Left forelimb (tissue), 1 donor: ENCODE measurements at regions not wholly inside any gene's neighbourhood (a gene's known extent, or its start where the extent isn't known, plus 50 kb on each side); places are given as distances from the start of the nearest gene placed in this dataset.

Experiments used
- DNase-seq: peaks from one replicate; pipeline ENCODE4 v3.0.0-alpha.2; 2018; ENCODE audit warnings: low spot score

DNA sequence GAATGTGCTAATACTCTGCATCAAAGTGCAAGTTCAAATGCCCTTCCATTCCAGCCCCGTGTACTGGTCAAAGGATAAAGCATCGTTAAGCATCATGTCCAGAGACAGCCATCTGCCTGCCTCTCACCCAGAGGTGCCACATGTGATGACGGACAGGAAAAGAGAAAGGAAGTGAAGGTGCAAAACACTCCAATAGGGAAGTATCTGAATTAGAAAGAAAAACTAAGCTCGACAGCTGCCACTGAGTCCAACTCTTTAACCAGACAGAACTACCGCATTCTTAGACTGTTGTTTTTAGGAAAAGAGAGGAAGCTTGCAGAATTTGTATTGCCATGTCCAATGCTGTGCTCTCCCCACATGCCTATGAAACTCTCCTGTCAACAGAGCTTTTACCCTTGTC, 465.0 kb upstream of the SOX5 start:
- DNase-seq: no peak

DNA sequence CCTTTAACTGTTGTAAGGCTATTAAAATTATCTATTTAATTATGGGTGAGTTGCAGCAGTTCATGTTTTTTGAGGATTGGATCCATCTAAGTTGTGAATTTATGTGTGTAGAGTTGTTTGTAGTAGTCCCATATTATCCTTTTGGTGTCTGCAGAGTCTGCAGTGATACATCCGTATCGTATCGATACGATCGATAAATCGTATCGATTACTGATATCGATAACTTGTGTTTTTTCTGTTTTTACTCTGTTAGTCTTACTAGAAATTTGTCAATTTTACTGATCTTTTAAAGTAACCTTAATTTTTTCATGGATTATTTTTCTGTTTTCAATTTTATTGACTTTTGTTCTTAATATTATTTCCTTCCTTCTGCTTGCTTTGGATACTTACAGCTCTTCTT, 462.5 kb upstream of the SOX5 start:
- no peak for DNase-seq

DNA sequence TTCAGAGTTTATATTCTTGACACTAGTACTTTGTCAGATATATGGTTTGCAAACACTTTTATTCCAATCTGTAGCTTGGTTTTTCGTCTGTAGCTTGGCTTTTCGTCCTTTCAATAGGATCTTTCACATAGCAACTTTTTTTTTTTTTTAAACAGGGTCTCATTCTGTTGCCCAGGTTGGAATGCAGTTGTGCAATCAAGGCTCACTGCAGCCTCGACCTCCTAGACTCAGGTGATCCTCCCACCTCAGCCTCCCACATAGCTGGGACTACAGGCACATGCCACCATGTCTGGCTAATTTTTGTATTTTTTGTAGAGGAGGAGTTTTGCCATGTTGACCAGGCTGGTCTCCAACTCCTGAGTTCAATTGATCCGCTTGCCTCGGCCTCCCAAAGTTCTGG, 460.4 kb upstream of the SOX5 start:
- no peak for DNase-seq

DNA sequence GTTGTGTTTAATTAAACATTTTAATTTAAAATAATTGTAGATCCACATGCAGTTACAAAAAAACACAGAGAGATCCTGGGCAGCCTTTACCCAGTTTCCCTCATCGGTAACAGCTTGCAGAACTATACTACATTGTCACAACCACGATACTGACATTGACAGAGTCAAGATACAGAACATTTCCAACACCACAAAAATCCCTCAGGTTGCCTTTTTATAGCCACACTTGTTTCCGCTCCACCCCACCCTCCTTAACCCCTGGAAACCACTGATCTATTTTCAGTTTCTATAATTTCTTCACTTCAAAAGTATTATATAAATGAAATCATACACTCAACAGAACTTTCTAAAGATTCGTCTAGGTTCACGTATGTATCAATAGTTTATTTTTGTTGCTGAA, 458.8 kb upstream of the SOX5 start:
- no peak for DNase-seq

DNA sequence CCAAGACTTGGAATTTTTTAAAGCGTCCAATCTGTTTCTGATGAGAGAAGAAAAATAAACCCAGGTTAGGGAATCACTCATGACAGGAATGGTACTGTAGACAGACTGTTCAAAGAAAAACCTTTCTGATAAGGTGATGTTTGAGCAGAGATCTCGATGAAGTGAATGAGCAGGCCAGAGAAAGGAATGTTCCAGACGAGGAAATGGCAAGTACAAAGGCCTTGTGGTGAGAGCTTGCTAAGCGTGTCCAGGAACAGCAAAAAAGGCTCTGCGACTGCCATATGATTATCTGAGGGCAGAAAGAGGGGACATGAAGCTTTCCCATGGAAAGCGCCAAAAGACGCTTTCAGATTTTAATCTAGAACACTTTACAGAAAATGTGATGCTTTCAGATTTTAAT, 458.4 kb upstream of the SOX5 start:
- DNase-seq: no peak

DNA sequence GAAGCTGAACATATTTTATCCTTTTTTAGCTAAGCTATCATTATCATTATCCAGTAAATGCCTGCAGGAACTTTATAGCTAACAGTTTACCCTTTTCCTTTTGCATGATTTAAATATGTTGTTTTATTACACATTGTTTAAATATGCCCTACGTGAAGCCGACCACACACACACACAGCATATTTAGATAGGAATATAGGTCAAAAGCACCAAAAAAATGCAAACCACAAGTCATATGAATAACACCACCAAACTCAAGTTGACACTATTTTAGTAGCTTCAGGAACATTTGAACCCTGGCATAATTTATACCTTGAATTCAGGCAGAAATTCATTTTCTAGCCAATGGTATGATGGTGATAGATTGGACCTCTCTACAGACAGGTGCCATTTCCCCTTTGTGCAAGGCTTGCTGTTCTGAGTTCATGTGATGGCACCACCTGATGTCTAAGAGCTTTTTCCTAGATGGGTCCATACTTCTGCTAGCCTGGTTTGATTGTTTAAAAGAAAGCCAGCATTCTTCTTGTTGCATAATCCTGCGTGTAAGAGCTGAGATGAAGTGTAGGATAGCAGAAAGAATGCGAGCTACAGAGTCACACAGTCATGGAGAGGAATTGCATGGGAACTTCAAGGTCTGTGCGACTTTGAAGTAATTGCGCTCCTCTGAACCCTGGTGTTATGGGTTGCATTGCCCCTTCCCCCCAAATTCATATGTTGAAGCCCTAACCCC, 454.8 kb upstream of the SOX5 start:
- no peak for DNase-seq

DNA sequence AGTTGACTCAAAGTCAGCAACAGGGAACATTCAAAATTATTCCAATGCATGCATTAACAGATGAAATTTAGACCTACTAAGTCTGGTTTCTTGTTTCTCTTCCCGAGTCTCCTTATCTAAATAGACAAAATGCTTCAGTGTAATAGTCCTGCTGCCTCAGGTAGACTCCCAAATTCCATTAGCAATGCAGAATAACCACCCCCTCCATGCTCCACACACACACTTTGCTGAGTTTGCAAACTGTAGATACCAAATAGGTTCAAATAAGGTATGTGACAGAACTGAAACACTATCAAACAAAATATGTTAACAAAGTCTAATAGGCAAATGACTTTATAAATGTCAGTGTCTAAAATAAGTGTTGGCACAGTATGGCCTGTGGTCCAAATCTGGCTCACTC, 451.1 kb upstream of the SOX5 start:
- DNase-seq: no peak

DNA sequence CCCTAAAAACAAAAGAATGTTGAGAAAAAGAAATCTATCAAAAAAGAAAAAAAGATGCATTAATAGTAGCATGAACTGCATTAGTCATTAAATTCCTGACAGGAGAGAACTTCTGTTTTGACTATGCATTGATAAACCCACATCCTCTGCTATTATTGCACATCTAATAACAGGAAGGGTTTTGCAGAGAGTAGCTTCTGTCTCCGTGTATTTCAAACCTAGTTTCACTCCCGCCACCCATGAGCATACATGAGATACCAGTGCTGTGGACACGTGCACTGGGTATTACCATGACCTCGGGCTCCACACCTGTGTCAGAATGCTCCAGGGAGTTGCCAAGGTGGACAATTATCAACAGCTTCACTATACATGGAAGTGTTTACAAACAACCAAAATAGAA, 449.1 kb upstream of the SOX5 start:
- no peak for DNase-seq

DNA sequence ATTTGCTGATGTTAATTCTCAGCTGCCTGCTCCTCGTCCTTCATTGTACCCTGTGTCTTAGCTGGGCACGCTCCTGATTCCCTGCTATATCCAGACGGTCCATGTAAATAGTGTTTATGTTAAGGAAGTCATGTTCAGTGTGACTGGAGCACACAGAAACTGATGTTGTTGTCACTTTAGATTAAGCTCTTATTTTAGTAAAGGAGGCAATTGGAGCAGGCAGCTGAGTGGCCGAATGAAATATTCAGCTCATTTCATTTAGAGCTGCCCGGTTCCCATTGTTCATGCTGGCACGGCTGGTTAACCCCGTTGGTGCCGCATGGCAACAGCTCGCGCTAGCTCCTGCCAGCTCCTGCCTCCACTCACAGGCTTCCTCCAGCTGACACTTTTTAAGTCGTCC, 446.8 kb upstream of the SOX5 start:
- no peak for DNase-seq

DNA sequence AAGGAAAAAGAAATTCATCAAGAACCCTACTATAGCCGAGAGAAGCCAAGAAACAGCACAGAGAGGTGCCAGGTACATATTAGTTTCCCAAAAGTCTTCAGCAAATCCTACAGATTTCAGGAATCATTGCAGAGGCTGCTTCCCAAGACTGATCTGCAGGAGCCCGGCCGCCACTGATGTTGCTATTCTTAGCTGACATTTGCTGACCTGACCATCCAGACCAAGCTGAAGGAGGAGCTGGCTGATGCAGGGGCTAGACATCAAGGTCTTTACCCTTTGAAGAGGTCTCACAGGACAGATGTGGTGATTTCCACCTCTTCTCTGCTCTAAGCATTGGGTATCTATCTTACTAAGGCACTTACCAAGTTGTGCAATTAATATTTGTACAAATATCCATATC, 444.8 kb upstream of the SOX5 start:
- no peak for DNase-seq

DNA sequence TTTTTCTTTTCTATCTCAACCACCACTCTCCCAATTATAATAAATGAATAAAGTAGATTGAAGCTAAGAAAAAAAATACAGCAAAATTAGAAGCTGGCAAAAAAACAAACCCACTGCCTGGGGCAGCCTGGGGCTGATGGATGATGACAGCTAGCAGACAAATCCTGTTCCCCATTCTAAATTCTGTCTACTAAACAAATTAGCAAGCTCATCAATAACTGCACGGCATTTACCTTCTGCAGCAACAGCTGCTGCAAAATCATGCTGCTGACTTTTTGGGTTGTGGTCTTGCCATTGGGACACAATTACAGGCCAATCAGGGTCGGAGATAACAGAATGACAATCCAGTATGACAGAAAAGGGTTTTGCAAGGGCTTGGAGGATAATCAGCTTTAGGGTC, 443.6 kb upstream of the SOX5 start:
- DNase-seq: no peak

DNA sequence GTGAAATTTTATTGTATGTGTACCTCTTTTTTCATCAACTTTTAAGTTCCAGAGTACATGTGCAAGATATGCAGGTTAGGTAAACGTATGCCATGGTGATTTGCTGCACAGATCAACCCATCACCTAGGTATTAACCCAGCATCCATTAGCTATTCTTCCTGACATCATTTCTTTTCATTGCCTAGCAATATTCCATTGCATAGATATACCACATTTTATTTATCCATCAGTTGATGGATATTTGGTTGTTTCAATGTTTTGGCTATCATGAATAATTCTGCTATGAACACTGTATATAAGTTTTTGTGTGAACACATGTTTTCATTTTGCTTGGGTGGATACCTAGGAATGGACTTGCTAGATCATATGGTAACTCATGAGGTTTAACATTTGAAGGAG, 439.9 kb upstream of the SOX5 start:
- no peak for DNase-seq

DNA sequence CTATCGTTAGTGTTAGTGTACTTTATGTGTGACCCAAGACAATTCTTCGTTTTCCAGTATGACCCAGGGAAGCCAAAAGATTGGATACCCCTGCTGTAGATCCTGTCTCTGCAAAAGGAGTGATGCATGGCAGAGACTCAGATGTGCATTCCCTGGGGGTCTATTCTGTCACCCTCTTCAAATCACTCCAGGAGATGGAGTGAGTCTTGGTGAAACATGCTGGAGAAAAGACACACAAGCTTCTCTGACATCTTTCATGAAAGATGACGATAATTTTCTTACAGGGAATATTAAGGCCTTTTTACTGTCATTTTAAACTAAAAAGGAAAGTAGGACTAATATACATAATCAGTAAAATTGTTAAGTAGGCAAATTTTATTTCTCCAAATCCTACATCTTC, 437.9 kb upstream of the SOX5 start:
- DNase-seq: no peak

DNA sequence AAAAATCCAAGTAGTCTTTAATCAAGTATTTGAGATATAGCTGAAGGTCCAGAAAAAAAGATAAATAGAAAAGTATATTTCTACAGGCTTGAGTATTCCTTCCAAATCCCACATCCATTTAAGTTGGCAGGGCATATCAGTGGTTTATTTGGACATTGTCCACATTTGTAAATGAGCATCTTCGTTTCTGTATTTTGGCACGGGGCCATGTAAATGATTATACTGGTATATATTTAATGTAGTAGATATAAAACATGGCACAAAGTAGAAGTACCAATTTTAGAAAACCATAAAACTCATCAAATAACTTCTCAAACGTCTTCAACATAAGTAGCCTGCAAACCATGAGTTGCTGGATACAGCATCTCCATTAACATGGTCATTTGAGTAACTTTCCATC, 437.4 kb upstream of the SOX5 start:
- no peak for DNase-seq

DNA sequence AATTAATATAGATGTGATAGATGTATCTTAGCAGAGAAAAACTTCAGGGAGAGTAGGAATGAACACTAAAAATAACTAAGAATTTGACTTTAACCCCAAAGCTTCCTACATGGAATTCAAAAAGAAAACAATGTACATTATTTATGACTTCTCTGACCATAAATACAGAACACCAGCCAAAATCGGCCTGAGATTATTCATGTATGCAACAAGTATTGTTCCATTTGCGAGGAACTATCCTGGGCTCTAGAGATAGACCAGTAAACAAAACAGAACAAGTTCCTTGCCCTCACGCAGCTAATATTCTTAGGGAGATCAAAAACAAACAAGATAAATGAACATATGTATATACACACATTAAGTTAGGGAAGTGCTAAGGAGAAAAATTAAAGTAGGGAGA, 432.3 kb upstream of the SOX5 start:
- DNase-seq: no peak

DNA sequence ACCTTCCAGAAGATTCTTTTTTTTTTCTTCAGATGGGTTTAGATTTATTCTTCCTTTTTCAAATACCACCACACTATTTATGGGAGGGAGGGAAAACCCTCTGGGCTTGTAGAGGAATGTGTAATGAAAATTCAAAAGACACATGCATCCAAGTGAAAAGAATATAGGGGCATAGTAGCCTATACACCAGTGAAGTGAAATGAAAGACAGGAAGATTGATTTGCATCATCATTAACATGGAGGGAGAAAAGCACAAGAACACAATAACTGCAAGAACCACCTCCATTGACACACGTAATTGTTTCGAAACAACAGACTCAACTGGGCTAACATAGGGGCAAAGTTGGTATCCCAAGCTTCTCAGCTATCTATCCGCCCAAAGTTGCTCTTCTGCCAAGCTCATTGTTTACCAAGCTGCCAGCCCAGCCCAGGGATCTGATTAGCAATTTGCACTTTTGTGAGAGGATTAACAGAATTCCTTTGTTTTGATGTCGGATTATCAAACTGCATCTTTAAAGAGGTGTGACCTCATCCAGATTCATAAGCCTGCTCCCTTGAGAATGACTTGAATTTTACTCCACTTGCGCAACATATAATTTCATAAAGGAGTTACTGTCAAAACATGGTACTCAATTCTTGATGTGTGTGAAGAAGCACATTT, 430.5 kb upstream of the SOX5 start:
- no peak for DNase-seq

DNA sequence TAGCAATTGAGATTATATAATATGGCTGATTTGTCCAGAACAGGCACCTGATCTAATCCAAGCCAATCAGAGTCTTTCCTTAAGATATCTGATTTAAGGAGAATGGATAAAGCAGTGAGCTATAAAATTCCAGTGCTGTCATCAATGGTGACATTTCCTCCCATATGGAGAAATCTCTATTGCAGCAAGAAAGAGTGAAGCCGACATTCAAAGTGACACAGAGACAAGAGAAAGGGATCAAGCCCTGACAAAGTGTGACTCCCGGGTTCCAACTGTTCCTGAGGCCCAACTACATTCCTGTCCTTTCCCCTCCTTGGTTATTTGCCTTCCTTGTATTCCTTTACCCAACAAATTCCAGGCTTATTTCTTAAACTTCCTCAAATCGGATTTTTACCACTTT, 430.0 kb upstream of the SOX5 start:
- DNase-seq: no peak

DNA sequence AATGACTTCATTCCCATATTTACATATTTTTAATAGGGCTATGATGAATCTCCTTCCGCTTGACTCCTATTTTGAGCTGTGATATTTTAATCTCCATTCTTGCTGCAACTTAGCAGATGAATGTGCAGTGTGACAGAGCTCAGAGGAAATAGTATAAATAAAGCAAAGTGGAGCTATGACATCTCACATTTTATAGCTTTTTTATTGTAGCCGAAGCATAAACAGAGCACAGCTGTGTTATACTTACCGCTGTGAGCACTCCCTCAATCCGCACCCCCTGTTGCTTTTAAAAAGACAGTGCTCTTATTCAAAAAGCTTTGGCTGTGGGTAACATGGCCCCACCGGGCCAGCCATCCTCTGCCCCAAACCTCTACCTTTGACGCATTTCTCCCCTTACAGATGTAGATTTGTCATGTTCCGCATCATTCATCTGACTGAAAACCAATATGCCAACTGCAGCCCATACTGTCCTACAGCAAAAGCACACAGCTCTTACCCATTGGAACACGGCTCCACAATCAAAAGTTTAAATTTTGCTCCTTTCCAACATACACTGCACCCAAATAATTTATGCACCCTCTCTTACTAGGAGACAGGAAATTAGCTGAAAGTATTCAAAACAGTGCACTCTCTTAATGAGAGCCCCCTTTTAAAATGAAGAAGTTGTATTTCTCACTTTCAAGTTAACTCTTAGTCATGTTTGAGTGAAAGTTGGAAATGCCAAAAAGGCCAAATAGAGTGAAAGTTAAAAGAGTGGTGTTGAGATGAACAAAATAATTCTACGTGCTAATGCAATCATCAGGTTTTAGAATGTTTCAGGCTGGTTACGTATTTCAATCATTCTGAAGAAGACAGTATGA, 429.3 kb upstream of the SOX5 start:
- DNase-seq: no peak

DNA sequence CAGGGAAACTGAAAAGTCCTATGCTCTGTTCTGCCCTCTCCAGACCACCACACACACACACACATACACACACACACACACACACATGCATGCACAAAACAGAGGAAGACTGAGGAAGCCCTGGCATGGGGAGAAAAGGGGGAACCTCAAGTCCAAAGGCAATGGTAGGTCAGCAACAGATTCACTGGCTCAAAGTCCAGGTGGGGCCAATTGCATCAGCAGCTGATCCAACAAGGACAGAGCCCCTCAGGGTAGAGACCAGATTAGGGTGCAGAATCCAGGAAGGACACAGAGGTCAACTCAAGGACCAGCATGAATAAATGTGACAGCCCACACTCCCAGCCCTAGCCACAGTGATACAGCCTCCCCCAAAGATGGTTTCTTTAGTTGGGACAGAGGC, 425.0 kb upstream of the SOX5 start:
- no peak for DNase-seq

DNA sequence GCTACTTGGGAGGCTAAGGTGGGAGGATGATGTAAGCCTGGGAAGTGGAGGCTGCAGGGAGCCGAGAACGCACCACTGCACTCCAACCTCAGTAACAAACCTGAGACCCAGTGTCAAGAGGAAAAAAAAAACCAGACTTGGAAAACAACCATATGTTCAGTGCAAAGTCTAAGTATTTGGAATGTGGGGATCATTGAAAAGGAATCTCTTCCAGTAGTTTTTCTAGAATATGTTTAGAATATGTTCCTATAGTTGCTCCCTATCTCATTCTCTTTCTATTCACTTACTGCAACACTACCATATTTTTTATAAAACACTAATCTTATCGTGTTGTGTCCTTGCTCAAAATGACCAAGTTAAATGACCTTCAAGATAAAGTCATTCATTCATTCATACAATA, 423.5 kb upstream of the SOX5 start:
- no peak for DNase-seq

DNA sequence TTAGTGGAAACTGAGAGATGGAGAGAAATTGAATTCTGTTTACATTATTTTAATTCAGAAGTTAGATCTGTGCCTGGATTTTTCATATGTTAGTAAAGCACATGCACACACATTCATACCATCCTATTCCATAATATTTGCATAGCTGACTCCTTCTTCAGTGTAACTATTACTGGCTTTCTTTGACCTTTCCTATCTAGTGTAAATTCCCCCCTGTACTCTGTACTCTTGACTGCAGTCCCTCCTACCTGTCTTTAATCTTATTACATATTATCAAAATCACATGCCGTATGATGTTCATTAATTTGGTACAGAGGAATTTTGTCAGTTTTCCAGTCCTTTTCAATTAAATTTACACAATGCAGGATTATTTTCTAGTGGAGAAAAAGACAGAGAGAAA, 417.0 kb upstream of the SOX5 start:
- no peak for DNase-seq

DNA sequence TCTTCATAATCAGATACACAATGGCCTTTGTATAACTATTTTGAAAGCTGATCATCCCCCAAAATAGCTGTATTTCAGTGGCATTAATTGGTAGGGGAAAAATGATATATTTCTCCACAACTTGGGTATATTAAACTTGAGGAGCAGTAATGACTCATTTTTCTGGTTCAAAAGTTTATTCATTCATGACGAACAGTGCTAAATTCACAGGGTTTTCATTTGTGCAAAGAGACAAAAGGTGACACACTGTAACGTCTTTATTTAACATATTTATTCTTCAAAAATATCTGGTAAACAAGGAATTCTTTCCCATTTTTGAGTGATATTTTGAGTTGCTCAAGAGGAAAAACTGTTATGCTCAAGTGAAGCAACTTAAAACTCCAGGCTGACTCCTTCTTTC, 415.5 kb upstream of the SOX5 start:
- DNase-seq: no peak

DNA sequence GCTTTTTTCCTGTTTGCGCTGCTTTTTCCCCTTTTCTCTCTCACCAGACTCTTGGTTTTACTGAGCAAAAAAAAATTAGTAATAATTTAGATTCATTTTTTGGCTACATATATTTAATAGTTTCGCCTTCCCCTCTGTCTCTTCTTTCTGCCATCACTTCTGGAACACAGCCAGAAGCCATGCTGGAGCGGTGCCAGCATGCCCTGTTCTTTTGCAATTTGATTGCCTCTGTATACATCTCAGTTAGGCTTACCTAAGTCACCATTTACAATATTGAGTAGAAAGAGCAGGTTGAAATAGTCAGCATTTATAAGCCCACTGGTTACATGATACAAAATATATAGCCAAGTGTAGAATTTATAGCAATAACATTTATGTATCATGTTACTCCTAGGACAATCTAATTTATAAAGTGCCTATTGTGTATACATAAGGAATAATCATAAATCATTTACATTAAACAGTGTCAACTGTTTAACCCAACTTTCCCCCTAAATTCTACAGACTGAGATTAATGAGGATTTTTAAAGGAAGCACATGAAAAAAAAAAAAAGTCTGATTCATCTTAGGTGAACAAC, 413.8 kb upstream of the SOX5 start:
- no peak for DNase-seq
